ENCODE measurements at regions not wholly inside any gene's neighbourhood (a gene's known extent, or its start where the extent isn't known, plus 50 kb on each side); places are given as distances from the start of the nearest gene placed in this dataset.
"Not testable (repeated sequence)": the region's sequence is repeated elsewhere in the genome, so short reads cannot be mapped to it uniquely, and the experiment has no call there.

DNA sequence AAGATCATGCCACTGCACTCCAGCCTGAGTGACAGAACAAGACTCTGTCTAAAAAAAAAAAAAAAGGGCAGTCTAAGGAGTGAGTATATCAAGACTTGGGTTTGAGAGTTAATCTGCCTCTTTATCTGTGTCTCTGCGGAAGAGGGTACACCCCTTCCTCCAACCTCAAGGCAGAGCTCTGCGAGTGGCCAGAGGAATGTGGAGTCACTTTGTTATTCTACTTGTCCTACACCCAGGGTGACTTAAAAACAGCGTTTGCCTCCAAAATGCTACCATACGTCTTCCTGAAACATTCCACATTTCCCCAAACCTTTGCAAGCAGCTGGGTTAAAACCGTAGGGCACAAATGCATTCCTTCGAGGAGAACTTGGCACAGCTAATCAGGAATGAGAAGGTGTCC, 199.9 kb downstream of the SHOX start:
- in situ Hi-C loops (cut with HindIII; ENCODE audit: low sequenced_read_pairs), result no loop called here
- TF ChIP-seq, protein P1, sequence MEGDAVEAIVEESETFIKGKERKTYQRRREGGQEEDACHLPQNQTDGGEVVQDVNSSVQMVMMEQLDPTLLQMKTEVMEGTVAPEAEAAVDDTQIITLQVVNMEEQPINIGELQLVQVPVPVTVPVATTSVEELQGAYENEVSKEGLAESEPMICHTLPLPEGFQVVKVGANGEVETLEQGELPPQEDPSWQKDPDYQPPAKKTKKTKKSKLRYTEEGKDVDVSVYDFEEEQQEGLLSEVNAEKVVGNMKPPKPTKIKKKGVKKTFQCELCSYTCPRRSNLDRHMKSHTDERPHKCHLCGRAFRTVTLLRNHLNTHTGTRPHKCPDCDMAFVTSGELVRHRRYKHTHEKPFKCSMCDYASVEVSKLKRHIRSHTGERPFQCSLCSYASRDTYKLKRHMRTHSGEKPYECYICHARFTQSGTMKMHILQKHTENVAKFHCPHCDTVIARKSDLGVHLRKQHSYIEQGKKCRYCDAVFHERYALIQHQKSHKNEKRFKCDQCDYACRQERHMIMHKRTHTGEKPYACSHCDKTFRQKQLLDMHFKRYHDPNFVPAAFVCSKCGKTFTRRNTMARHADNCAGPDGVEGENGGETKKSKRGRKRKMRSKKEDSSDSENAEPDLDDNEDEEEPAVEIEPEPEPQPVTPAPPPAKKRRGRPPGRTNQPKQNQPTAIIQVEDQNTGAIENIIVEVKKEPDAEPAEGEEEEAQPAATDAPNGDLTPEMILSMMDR (IDR thresholded peaks at IDR 0.05; ENCODE audit: low read depth, low read length), result no peak
- DNase-seq (ENCODE audit: low read depth, low spot score), result no peak
- no peak overlapping the region for H3K4me3 ChIP-seq (ENCODE audit: low read depth, low read length)

DNA sequence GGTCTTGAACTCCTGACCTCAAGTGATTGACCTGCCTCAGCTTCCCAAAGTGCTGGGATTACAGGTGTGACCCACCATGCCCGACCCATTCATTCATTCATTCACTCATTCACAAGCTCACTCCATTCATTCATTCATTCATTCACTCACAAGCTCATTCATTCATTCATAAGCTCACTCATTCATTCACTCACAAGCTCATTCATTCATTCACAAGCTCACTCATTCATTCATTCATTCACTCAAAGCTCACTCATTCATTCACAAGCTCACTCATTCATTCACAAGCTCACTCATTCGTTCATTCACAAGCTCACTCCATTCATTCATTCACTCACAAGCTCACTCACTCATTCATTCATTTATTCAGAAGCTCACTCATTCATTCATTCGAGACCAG, 198.6 kb downstream of the SHOX start:
- TF ChIP-seq, protein P1 (IDR thresholded peaks at IDR 0.05; ENCODE audit: low read depth, low read length), result no peak
- in situ Hi-C loops (cut with HindIII; ENCODE audit: low sequenced_read_pairs), result no loop called here
- no peak overlapping the region for H3K4me3 ChIP-seq (ENCODE audit: low read depth, low read length)
- DNase-seq (ENCODE audit: low read depth, low spot score), result no peak

DNA sequence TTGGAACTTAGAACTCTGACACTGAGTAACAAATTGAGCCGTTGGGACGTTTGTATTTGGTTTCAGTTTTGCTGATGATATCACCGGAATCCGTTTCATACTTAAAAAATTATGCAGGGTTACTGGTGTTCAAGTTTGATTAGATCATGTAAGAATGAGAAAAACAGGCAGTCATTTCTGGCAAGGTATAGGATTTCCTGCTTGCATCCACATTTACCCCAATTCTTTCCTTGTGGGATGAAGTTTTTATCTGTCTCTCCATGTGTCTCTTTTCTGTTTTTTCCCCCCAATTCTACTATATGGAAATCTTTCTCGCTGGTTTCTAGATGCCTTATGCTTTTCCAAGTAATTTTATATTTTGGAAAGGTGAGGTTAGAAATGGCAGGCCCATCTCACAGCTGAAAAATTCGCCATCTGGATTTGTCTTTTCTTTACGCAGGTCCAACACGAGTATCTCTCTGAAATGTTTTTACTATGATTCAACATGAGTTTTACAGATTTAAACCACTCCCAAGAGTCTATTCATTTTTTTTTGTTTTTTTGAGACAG, 197.9 kb downstream of the SHOX start:
- in situ Hi-C loops (cut with HindIII; ENCODE audit: low sequenced_read_pairs), result no loop called here
- no peak overlapping the region for H3K4me3 ChIP-seq (ENCODE audit: low read depth, low read length)
- TF ChIP-seq, protein P1 (IDR thresholded peaks at IDR 0.05; ENCODE audit: low read depth, low read length), result no peak
- peak; percentile 19 for DNase-seq (ENCODE audit: low read depth, low spot score)

DNA sequence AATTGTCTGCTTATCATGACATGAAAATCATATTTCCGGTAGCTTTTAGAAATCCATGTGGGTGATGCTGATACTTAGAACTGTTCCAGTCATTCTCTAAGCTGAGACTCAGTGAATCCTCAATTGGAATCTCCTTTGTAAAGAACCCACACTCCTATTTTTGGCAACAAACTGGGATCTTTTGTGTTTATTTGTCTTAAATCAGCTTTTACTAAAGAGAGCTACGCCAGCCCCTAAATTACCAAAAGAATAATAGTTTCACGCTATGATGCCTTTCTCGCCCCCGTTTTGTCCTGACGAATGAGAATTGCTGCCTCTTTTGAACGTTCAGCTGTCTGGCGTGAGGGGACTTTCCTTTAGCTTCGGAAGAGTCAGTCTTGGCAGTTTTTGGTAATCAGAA, 195.9 kb downstream of the SHOX start:
- DNase-seq (ENCODE audit: low read depth, low spot score), result peak; percentile 19
- TF ChIP-seq, protein P1 (IDR thresholded peaks at IDR 0.05; ENCODE audit: low read depth, low read length), result no peak
- in situ Hi-C loops (cut with HindIII; ENCODE audit: low sequenced_read_pairs), result no loop called here
- no peak overlapping the region for H3K4me3 ChIP-seq (ENCODE audit: low read depth, low read length)

DNA sequence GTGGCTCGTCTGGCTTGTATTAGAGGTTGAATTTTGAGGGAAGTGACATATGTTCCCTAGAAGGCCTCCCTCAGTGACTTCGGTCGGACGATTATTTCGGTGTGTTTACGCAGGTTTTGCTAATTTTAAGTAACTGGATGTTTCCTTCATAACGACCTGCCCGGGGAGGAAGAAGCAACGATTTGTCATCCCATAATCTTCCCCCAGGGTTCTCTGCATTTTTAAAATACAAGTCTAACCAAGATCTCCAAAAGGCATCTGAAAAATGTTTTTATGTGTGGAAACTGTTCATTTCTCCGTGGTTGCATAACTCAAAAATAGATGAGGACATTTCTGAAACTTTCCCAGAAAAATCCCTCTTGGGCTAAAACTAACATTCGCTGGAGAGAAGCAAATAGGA, 195.4 kb downstream of the SHOX start:
- DNase-seq (ENCODE audit: low read depth, low spot score), result peak; percentile 44
- no peak overlapping the region for H3K4me3 ChIP-seq (ENCODE audit: low read depth, low read length)
- in situ Hi-C loops (cut with HindIII; ENCODE audit: low sequenced_read_pairs), result no loop called here
- TF ChIP-seq, protein P1 (IDR thresholded peaks at IDR 0.05; ENCODE audit: low read depth, low read length), result no peak

DNA sequence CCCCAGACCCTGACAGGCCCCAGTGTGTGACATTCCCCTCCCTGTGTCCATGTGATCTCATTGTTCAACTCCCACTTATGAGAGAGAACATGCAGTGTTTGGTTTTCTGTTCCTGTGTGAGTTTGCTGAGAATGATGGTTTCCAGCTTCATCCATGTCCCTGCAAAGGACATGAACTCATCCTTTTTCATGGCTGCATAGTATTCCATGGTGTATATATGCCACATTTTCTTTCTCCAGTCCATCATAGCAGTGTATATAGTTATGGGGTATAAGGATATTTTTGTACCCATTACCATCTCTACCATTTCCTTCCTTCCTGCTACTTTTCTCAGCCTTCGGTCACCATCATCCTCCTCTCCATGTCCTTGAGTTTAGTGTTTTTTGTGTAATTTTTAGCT, 192.5 kb downstream of the SHOX start:
- H3K4me3 ChIP-seq (ENCODE audit: low read depth, low read length); DNase-seq (ENCODE audit: low read depth, low spot score); in situ Hi-C loops (cut with HindIII; ENCODE audit: low sequenced_read_pairs): not testable (repeated sequence)

DNA sequence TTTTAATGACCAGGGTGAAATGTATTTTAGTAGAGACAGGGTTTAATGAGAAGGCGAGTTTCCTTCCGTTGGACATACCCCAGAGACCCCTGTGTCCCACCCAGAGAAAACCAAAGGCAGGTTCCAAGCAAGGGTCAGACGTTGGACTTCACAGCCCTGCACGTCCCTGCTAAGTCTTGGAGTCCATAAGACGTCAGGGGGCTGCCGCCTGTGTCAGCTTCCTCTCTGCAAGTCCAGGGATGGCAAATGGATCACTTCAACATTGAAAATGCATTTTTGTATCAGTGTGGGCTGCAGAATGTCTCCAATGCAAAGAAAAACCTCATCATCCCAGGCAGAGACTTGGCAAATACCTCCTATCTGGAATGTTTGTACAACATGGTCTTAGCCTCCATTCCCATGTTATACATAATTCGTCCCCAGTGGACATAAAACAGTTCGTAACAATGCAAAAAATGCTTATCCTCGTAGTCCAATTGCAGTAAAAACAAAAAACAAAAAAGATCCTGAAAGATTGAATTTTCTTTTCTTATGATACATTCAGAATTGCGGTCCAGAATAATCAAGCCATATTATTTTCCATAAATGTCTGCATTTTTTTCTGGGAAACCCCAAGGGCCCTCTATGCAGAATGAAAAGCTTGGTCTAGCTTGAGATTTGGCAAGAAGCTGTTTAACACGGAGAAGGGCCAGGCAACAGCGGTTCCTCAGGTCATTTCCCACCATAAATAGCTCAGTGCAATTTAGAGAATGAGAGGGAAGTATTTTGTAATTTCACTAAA, 190.9 kb downstream of the SHOX start:
- H3K4me3 ChIP-seq (ENCODE audit: low read depth, low read length), result no peak overlapping the region
- in situ Hi-C loops (cut with HindIII; ENCODE audit: low sequenced_read_pairs), result no loop called here
- TF ChIP-seq, protein P1 (IDR thresholded peaks at IDR 0.05; ENCODE audit: low read depth, low read length), result no peak
- peak; percentile 9 for DNase-seq (ENCODE audit: low read depth, low spot score)

All from astrocyte of the spinal cord (primary cell).